GM19193 (cell line): ENCODE measurements at regions not wholly inside any gene's neighbourhood (a gene's known extent, or its start where the extent isn't known, plus 50 kb on each side); places are given as distances from the start of the nearest gene placed in this dataset.

Experiments used
- POLR2A ChIP-seq: IDR thresholded peaks from 4 replicates; pipeline ENCODE4 v1.6.1; 2011; ENCODE audit not compliant: insufficient read depth, insufficient read length; ENCODE audit errors: extremely low read depth

GRCh38 chr6:166757232-166758135 lies 130.4 kb upstream of the RPS6KA2 start:
- no peak for TF ChIP-seq POLR2A

GRCh38 chr6:166754218-166755030 lies 127.4 kb upstream of the RPS6KA2 start:
- no peak for TF ChIP-seq POLR2A

DNA sequence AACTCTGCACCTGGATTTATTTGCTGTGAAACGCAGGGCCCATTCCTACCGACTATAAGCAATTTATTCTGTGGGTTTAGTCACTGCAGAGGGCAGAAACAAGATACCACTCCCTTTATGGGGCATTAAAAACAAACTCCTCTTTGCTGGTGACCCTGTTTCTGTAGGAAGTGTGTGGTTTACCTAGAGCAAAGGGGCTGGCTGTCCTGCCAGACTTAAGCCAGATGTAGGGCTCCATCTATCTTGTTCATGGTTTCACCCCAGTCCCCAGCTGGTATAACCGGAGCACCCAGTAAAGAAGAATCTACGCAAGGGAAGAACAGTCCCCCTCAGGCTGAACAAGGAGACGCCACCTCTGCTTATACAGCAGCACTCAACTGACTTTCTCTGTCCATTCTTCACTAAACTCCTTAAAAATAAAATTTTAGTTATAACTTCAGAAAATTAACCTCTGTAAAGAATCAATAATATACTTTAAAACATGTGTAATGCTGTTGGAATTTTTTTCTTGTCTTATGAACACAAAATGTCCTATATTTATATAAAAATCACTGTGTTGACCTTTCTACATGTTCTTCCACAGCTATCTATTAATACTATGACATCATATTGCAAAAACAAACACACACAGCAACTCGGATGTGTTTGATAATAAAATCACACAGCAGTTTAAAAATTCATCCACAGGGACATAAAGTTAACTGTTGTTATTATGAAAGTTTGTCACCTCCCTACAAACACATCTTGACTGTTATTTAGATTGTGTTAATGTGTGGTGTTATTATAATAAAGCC lies 126.1 kb upstream of the RPS6KA2 start:
- no peak for TF ChIP-seq POLR2A

GRCh38 chr6:166752097-166752496 lies 125.0 kb upstream of the RPS6KA2 start:
- no peak for TF ChIP-seq POLR2A

GRCh38 chr6:166751051-166751595 lies 124.1 kb upstream of the RPS6KA2 start:
- TF ChIP-seq POLR2A: no peak

DNA sequence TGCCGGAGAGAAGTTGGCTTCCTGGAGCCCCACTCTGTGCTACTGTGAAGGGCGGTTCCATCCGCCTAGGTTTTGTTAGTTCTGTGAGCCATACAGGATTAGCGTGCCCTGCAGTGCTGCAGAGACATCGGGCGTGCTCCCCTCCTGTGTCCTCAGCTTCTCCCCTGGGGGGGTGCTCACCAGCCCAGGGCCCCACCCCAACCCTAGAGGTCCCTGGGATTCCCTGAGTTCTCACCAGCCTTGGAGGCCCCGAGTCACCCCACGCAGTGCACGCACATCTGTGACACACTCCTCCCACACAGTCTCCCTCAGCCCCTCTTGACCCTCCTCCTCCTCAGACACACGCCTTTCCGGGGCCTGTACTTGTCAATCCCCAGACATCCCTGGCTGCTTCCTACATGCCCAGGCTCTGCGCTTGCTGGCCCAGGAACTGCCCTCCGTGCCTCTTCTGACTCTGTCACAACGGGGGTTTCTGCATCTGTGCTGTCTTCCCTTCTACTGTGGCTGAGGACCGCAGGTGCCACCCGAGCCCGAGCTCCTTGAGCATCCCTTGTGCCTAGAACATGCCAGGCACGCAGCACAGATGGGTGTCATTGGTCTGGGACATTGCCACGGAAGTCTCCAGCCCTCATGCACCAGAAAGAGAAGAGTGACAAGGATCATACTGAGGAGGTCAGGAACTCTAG lies 123.2 kb upstream of the RPS6KA2 start:
- TF ChIP-seq POLR2A: no peak

- no peak for TF ChIP-seq POLR2A
These were observed 122.6 kb upstream of the RPS6KA2 start for GRCh38 chr6:166749666-166750065.

GRCh38 chr6:166747644-166748595 lies 120.9 kb upstream of the RPS6KA2 start:
- no peak for TF ChIP-seq POLR2A

DNA sequence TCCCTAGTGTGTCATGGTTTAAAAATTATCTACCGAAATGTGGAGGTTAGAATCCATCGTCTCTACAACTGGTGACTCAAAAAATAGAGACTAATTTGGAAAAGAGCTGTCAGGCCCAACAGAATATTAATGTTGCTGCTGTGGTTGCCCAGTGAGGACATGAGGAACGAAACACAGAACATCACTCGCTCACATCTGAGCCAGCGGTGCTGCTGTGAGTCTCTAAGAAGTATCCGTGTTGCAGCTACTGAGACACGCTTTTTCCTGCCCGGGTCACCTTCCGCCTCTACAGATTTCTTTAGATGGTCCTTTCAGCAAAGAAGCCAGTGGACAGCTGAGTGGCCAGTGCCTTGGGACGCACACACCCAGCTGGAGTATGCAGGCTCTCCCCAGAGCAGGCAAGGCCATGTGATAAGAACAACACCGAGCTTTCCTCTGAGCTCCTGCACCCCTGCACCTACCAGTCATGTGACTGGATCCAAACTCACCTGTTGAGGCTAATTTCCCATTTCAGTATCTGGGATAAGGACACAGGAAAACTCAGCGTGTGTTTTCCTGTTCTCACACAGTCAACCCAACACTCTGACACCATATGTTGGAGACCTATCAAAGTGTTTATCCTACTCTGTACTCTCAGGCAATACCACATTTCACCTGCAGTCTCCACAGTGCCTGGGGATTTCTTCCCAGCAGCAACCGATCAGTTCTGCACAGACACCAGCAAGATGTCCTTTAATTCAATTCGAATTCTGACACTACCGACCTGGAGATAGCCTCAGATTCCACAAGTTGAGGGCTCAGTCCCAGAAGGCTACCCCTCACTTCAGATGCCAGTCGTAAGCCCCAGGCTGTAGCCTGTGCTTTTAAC lies 119.0 kb upstream of the RPS6KA2 start:
- no peak for TF ChIP-seq POLR2A

GRCh38 chr6:166744223-166745134 lies 117.4 kb upstream of the RPS6KA2 start:
- no peak for TF ChIP-seq POLR2A
